ENCODE measurements at regions not wholly inside any gene's neighbourhood (a gene's known extent, or its start where the extent isn't known, plus 50 kb on each side); places are given as distances from the start of the nearest gene placed in this dataset.
"Not testable (repeated sequence)": the region's sequence is repeated elsewhere in the genome, so short reads cannot be mapped to it uniquely, and the experiment has no call there.

GRCh38 chr14:35956376-35957085 lies 130.4 kb downstream of the BRMS1L start:
- H3K36me3 ChIP-seq: no peaks in the 10 kb centered on the region
- H3K4me3 ChIP-seq: no peak overlapping the region
- no peaks in the 10 kb centered on the region for H3K9me3 ChIP-seq
- no peaks in the 10 kb centered on the region for H3K4me1 ChIP-seq
- DNase-seq (ENCODE audit: low spot score in 2 of 2): no peak
- TF ChIP-seq CTCF (IDR thresholded peaks at IDR 0.05): no peak
- intact Hi-C loops (cut with DNase I): no loop called here
- no peaks in the 10 kb centered on the region for H3K27me3 ChIP-seq
- H3K27ac ChIP-seq: no peak overlapping the region

- intact Hi-C loops (cut with DNase I): no loop called here
- no peaks in the 10 kb centered on the region for H3K4me1 ChIP-seq
- no peak overlapping the region for H3K27ac ChIP-seq
- no peak for TF ChIP-seq CTCF (IDR thresholded peaks at IDR 0.05)
- no peaks in the 10 kb centered on the region for H3K27me3 ChIP-seq
- no peaks in the 10 kb centered on the region for H3K36me3 ChIP-seq
- H3K4me3 ChIP-seq: no peak overlapping the region
- no peak for DNase-seq (ENCODE audit: low spot score in 2 of 2)
- no peaks in the 10 kb centered on the region for H3K9me3 ChIP-seq
These were observed 126.4 kb downstream of the BRMS1L start for GRCh38 chr14:35952584-35952983.

- no peak overlapping the region for H3K4me3 ChIP-seq
- no peaks in the 10 kb centered on the region for H3K9me3 ChIP-seq
These were observed 123.9 kb downstream of the BRMS1L start for GRCh38 chr14:35949920-35950513.

GRCh38 chr14:35947983-35948382 lies 121.8 kb downstream of the BRMS1L start:
- intact Hi-C loops (cut with DNase I); H3K36me3 ChIP-seq; H3K27ac ChIP-seq; H3K4me1 ChIP-seq; H3K27me3 ChIP-seq; DNase-seq (ENCODE audit: low spot score in 2 of 2); H3K9me3 ChIP-seq; H3K4me3 ChIP-seq: not testable (repeated sequence)

More at GRCh38 chr14:35949920-35950513, 123.9 kb downstream of the BRMS1L start:
- Histone ChIP-seq H3K4me1 (no peaks in the 10 kb centered on the region), H3K27me3 (no peaks in the 10 kb centered on the region), H3K36me3 (no peaks in the 10 kb centered on the region), H3K27ac (no peak overlapping the region)
- intact Hi-C loops (cut with DNase I): no loop called here
- DNase-seq (ENCODE audit: low spot score in 2 of 2): no peak
- no peak for TF ChIP-seq CTCF (IDR thresholded peaks at IDR 0.05)

GRCh38 chr14:35944847-35945246 lies 118.7 kb downstream of the BRMS1L start:
- no peak for DNase-seq (ENCODE audit: low spot score in 2 of 2)

More at GRCh38 chr14:35944847-35945246, 118.7 kb downstream of the BRMS1L start:
- intact Hi-C loops (cut with DNase I): no loop called here
- no peaks in the 10 kb centered on the region for H3K27me3 ChIP-seq
- no peak overlapping the region for H3K27ac ChIP-seq
- no peaks in the 10 kb centered on the region for H3K4me1 ChIP-seq
- no peak overlapping the region for H3K4me3 ChIP-seq
- no peak for TF ChIP-seq CTCF (IDR thresholded peaks at IDR 0.05)
- H3K36me3 ChIP-seq: no peaks in the 10 kb centered on the region
- no peaks in the 10 kb centered on the region for H3K9me3 ChIP-seq

Measured in ascending aorta (tissue), 2 donors.